ENCODE measurements at regions not wholly inside any gene's neighbourhood (a gene's known extent, or its start where the extent isn't known, plus 50 kb on each side); places are given as distances from the start of the nearest gene placed in this dataset.

- H3K4me1 Mint-ChIP-seq = no peaks in the 10 kb centered on the region
- H3K36me3 Mint-ChIP-seq (ENCODE audit: low read depth) = no peaks in the 10 kb centered on the region
- no peak overlapping the region for H3K27ac Mint-ChIP-seq
- H3K9me3 Mint-ChIP-seq = peaks cover 2% of the 10 kb centered on the region
- H3K4me3 Mint-ChIP-seq = no peak overlapping the region
- H3K27me3 Mint-ChIP-seq (ENCODE audit: low read depth) = no peaks in the 10 kb centered on the region
- no peak for TF ChIP-seq CTCF (IDR thresholded peaks at IDR 0.05; ENCODE audit: unreplicated experiment in 3 of 3)
These were observed 127.1 kb upstream of the TANK start for GRCh38 chr2:161033059-161033660.

- Mint-ChIP-seq H3K27me3 (ENCODE audit: low read depth) (no peaks in the 10 kb centered on the region), H3K27ac (no peak overlapping the region), H3K4me3 (no peak overlapping the region), H3K4me1 (no peaks in the 10 kb centered on the region), H3K9me3 (no peaks in the 10 kb centered on the region), H3K36me3 (ENCODE audit: low read depth) (no peaks in the 10 kb centered on the region)
- no peak for TF ChIP-seq CTCF (IDR thresholded peaks at IDR 0.05; ENCODE audit: unreplicated experiment in 3 of 3)
These were observed 123.3 kb upstream of the TANK start for GRCh38 chr2:161036926-161037325.

- Mint-ChIP-seq H3K27me3 (ENCODE audit: low read depth) (no peaks in the 10 kb centered on the region), H3K36me3 (ENCODE audit: low read depth) (no peaks in the 10 kb centered on the region), H3K27ac (no peak overlapping the region), H3K4me1 (no peaks in the 10 kb centered on the region), H3K4me3 (no peak overlapping the region), H3K9me3 (no peaks in the 10 kb centered on the region)
- TF ChIP-seq CTCF (IDR thresholded peaks at IDR 0.05; ENCODE audit: unreplicated experiment in 3 of 3) = no peak
These were observed 121.2 kb upstream of the TANK start for GRCh38 chr2:161039071-161039470.

- H3K27ac Mint-ChIP-seq = no peak overlapping the region
- no peaks in the 10 kb centered on the region for H3K9me3 Mint-ChIP-seq
These were observed 118.9 kb upstream of the TANK start for GRCh38 chr2:161041356-161041755.

GRCh38 chr2:161042990-161043625, 117.1 kb upstream of the TANK start:
- no peak for TF ChIP-seq CTCF (IDR thresholded peaks at IDR 0.05; ENCODE audit: unreplicated experiment in 3 of 3)
- Mint-ChIP-seq H3K4me3 (no peak overlapping the region), H3K36me3 (ENCODE audit: low read depth) (no peaks in the 10 kb centered on the region), H3K27me3 (ENCODE audit: low read depth) (peaks cover 5% of the 10 kb centered on the region), H3K27ac (no peak overlapping the region), H3K4me1 (no peaks in the 10 kb centered on the region), H3K9me3 (no peaks in the 10 kb centered on the region)

More at GRCh38 chr2:161041356-161041755, 118.9 kb upstream of the TANK start:
- H3K27me3 Mint-ChIP-seq (ENCODE audit: low read depth) = no peaks in the 10 kb centered on the region
- H3K4me1 Mint-ChIP-seq = no peaks in the 10 kb centered on the region
- no peaks in the 10 kb centered on the region for H3K36me3 Mint-ChIP-seq (ENCODE audit: low read depth)
- H3K4me3 Mint-ChIP-seq = no peak overlapping the region
- TF ChIP-seq CTCF (IDR thresholded peaks at IDR 0.05; ENCODE audit: unreplicated experiment in 3 of 3) = no peak

All from nephron (organoid).